MM.1S (cell line): ENCODE measurements at regions not wholly inside any gene's neighbourhood (a gene's known extent, or its start where the extent isn't known, plus 50 kb on each side); places are given as distances from the start of the nearest gene placed in this dataset.

Experiments used
- DNase-seq: peaks from one replicate; pipeline ENCODE4 v3.0.0-alpha.2; 2015
- H2AFZ ChIP-seq: fragments of 300-600 bp; sonication (generic); 2 replicates; pipeline ENCODE4 v1.6.0; 2016; ENCODE audit warnings: antibody characterized with exemption, low read length
- H3F3A ChIP-seq: fragments of 300-600 bp; sonication (generic); 2 replicates; pipeline ENCODE4 v1.6.1; 2016; ENCODE audit warnings: mild to moderate bottlenecking, antibody characterized with exemption, low read length, moderate library complexity, mixed read lengths; ENCODE audit not compliant: insufficient read depth
- H3K27ac ChIP-seq: fragments of 300-600 bp; sonication (generic); 2 replicates; pipeline ENCODE4 v1.5.1; 2016; ENCODE audit warnings: mild to moderate bottlenecking, low read length
- H3K27me3 ChIP-seq: fragments of 300-600 bp; sonication (generic); replicated peaks from 2 replicates; pipeline ENCODE4 v1.6.0; 2016; ENCODE audit warnings: low read length; ENCODE audit not compliant: insufficient read depth
- H3K36me3 ChIP-seq: fragments of 300-600 bp; sonication (generic); replicated peaks from 2 replicates; pipeline ENCODE4 v1.6.1; 2016; ENCODE audit warnings: mild to moderate bottlenecking, low read length, mixed read lengths; ENCODE audit not compliant: insufficient read depth
- H3K4me1 ChIP-seq: fragments of 300-600 bp; sonication (generic); 2 replicates; pipeline ENCODE4 v1.6.1; 2016; ENCODE audit warnings: low read length, mixed read lengths
- H3K4me2 ChIP-seq: fragments of 300-600 bp; sonication (generic); 2 replicates; pipeline ENCODE4 v1.6.0; 2016; ENCODE audit warnings: low read depth, low read length
- H3K4me3 ChIP-seq: fragments of 300-600 bp; sonication (generic); 2 replicates; pipeline ENCODE4 v1.5.1; 2016; ENCODE audit warnings: low read length, mixed read lengths
- H3K79me2 ChIP-seq: fragments of 300-600 bp; sonication (generic); 2 replicates; pipeline ENCODE4 v1.6.1; 2016; ENCODE audit warnings: mixed run types, low read length, mixed read lengths
- H3K9ac ChIP-seq: fragments of 300-600 bp; sonication (generic); 2 replicates; pipeline ENCODE4 v1.6.1; 2016; ENCODE audit warnings: low read length, mixed read lengths
- H3K9me2 ChIP-seq: fragments of 300-600 bp; sonication (generic); replicated peaks from 2 replicates; pipeline ENCODE4 v1.6.1; 2016; ENCODE audit warnings: mild to moderate bottlenecking, low read length, mixed read lengths; ENCODE audit not compliant: insufficient read depth
- H3K9me3 ChIP-seq: fragments of 300-600 bp; sonication (generic); replicated peaks from 2 replicates; pipeline ENCODE4 v1.6.1; 2016; ENCODE audit warnings: mild to moderate bottlenecking, low read length, mixed read lengths; ENCODE audit not compliant: insufficient read depth
- H4K20me1 ChIP-seq: fragments of 300-600 bp; sonication (generic); 2 replicates; pipeline ENCODE4 v1.6.1; 2016; ENCODE audit warnings: mild to moderate bottlenecking, low read length, moderate library complexity, mixed read lengths; ENCODE audit not compliant: insufficient read depth
- CTCF ChIP-seq: fragments of 300-600 bp; sonication (generic); IDR thresholded peaks from 2 replicates; pipeline ENCODE4 v1.5.1; 2016; ENCODE audit warnings: antibody characterized with exemption, low read length, mixed read lengths
- EZH2 ChIP-seq: fragments of 300-600 bp; sonication (generic); optimal IDR thresholded peaks from 2 replicates; pipeline ENCODE3; 2017; ENCODE audit warnings: low read depth, mild to moderate bottlenecking, antibody characterized with exemption, low read length, mixed read lengths
- EZH2phosphoT487 ChIP-seq: fragments of 300-600 bp; sonication (generic); IDR thresholded peaks from 2 replicates; pipeline ENCODE4 v1.6.1; 2018; ENCODE audit warnings: antibody characterized with exemption, low read length

GRCh38 chr3:144638009-144638408, 666.4 kb downstream of the DIPK2A start:
- DNase-seq, result no peak
- Histone ChIP-seq H3K27me3 (no peaks in the 10 kb centered on the region), H3F3A (no peaks in the 10 kb centered on the region), H3K9me2 (no peaks in the 10 kb centered on the region), H3K27ac (no peak overlapping the region), H3K9ac (no peak overlapping the region), H3K4me2 (no peak overlapping the region), H3K79me2 (no peaks in the 10 kb centered on the region), H3K9me3 (no peaks in the 10 kb centered on the region), H4K20me1 (no peaks in the 10 kb centered on the region), H3K36me3 (no peaks in the 10 kb centered on the region), H3K4me1 (no peaks in the 10 kb centered on the region), H3K4me3 (no peak overlapping the region), H2AFZ (no peak overlapping the region)
- TF ChIP-seq EZH2phosphoT487 (no peak), EZH2 (no peak)

GRCh38 chr3:144643771-144644198, 672.2 kb downstream of the DIPK2A start:
- H3K9ac ChIP-seq, result no peak overlapping the region
- H3K27ac ChIP-seq, result no peak overlapping the region
- DNase-seq, result no peak
- no peaks in the 10 kb centered on the region for H3K27me3 ChIP-seq
- H3K4me1 ChIP-seq, result no peaks in the 10 kb centered on the region
- no peaks in the 10 kb centered on the region for H3K9me2 ChIP-seq
- no peaks in the 10 kb centered on the region for H4K20me1 ChIP-seq
- no peak for TF ChIP-seq CTCF
- TF ChIP-seq EZH2phosphoT487, result no peak
- TF ChIP-seq EZH2, result no peak
- no peaks in the 10 kb centered on the region for H3F3A ChIP-seq
- H2AFZ ChIP-seq, result no peak overlapping the region
- no peak overlapping the region for H3K4me3 ChIP-seq
- H3K36me3 ChIP-seq, result no peaks in the 10 kb centered on the region
- no peak overlapping the region for H3K4me2 ChIP-seq
- H3K79me2 ChIP-seq, result no peaks in the 10 kb centered on the region
- no peaks in the 10 kb centered on the region for H3K9me3 ChIP-seq

GRCh38 chr3:144645300-144645699, 673.7 kb downstream of the DIPK2A start:
- H3K36me3 ChIP-seq, result no peaks in the 10 kb centered on the region
- TF ChIP-seq EZH2phosphoT487 (no peak), EZH2 (no peak), CTCF (no peak)
- H3K9ac ChIP-seq, result no peak overlapping the region
- no peak overlapping the region for H3K4me3 ChIP-seq
- no peaks in the 10 kb centered on the region for H3F3A ChIP-seq
- no peak overlapping the region for H3K27ac ChIP-seq
- H3K9me2 ChIP-seq, result no peaks in the 10 kb centered on the region
- H3K4me2 ChIP-seq, result no peak overlapping the region
- H4K20me1 ChIP-seq, result no peaks in the 10 kb centered on the region
- H2AFZ ChIP-seq, result no peak overlapping the region
- no peaks in the 10 kb centered on the region for H3K9me3 ChIP-seq
- no peaks in the 10 kb centered on the region for H3K4me1 ChIP-seq
- H3K79me2 ChIP-seq, result no peaks in the 10 kb centered on the region
- H3K27me3 ChIP-seq, result no peaks in the 10 kb centered on the region
- no peak for DNase-seq

GRCh38 chr3:144650380-144650779, 678.8 kb downstream of the DIPK2A start:
- H3K4me1 ChIP-seq, result no peaks in the 10 kb centered on the region

More at GRCh38 chr3:144650380-144650779, 678.8 kb downstream of the DIPK2A start:
- Histone ChIP-seq H3K27ac (no peak overlapping the region), H3K9me3 (no peaks in the 10 kb centered on the region), H3K4me2 (no peak overlapping the region), H3K36me3 (no peaks in the 10 kb centered on the region), H3K4me3 (no peak overlapping the region), H3K27me3 (no peaks in the 10 kb centered on the region), H3K9me2 (no peaks in the 10 kb centered on the region), H2AFZ (no peak overlapping the region), H3F3A (no peaks in the 10 kb centered on the region), H3K79me2 (no peaks in the 10 kb centered on the region), H4K20me1 (no peaks in the 10 kb centered on the region), H3K9ac (no peak overlapping the region)
- DNase-seq, result no peak
- no peak for TF ChIP-seq CTCF
